ENCODE measurements at regions not wholly inside any gene's neighbourhood (a gene's known extent, or its start where the extent isn't known, plus 50 kb on each side); places are given as distances from the start of the nearest gene placed in this dataset.

- intact Hi-C loops (cut with DNase I), result no loop called here
- TF ChIP-seq, protein P1, sequence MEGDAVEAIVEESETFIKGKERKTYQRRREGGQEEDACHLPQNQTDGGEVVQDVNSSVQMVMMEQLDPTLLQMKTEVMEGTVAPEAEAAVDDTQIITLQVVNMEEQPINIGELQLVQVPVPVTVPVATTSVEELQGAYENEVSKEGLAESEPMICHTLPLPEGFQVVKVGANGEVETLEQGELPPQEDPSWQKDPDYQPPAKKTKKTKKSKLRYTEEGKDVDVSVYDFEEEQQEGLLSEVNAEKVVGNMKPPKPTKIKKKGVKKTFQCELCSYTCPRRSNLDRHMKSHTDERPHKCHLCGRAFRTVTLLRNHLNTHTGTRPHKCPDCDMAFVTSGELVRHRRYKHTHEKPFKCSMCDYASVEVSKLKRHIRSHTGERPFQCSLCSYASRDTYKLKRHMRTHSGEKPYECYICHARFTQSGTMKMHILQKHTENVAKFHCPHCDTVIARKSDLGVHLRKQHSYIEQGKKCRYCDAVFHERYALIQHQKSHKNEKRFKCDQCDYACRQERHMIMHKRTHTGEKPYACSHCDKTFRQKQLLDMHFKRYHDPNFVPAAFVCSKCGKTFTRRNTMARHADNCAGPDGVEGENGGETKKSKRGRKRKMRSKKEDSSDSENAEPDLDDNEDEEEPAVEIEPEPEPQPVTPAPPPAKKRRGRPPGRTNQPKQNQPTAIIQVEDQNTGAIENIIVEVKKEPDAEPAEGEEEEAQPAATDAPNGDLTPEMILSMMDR (IDR thresholded peaks at IDR 0.05), result no peak
- Histone ChIP-seq H3K27me3 (ENCODE audit: insufficient read depth in 3 of 3, low read length in 2 of 3) (no peaks in the 10 kb centered on the region), H3K36me3 (ENCODE audit: insufficient read depth in 1 of 2, low read depth in 1 of 2) (no peaks in the 10 kb centered on the region), H3K4me3 (no peak overlapping the region), H3K9me3 (no peaks in the 10 kb centered on the region), H3K27ac (no peak overlapping the region), H3K4me1 (no peaks in the 10 kb centered on the region)
- no peak for ATAC-seq
- DNase-seq, result no peak
Measured at GRCh38 chr13:82947683-82948082, 934.6 kb downstream of the SLITRK1 start.

GRCh38 chr13:82947191-82947621, 935.1 kb downstream of the SLITRK1 start:
- DNase-seq (no peak), ATAC-seq (no peak)
- Histone ChIP-seq H3K4me3 (no peak overlapping the region), H3K4me1 (no peaks in the 10 kb centered on the region), H3K36me3 (ENCODE audit: insufficient read depth in 1 of 2, low read depth in 1 of 2) (no peaks in the 10 kb centered on the region), H3K27me3 (ENCODE audit: insufficient read depth in 3 of 3, low read length in 2 of 3) (no peaks in the 10 kb centered on the region), H3K9me3 (no peaks in the 10 kb centered on the region), H3K27ac (no peak overlapping the region)
- 55 to 60% (median 60%) methylated on average over 2 of the region's 2 CpGs for WGBS, 3 donors
- TF ChIP-seq, protein P1 (IDR thresholded peaks at IDR 0.05), result no peak
- intact Hi-C loops (cut with DNase I), result no loop called here

- Histone ChIP-seq H3K9me3 (peaks cover 2% of the 10 kb centered on the region), H3K36me3 (ENCODE audit: insufficient read depth in 1 of 2, low read depth in 1 of 2) (no peaks in the 10 kb centered on the region), H3K4me1 (no peaks in the 10 kb centered on the region), H3K27me3 (ENCODE audit: insufficient read depth in 3 of 3, low read length in 2 of 3) (no peaks in the 10 kb centered on the region), H3K4me3 (no peak overlapping the region), H3K27ac (no peak overlapping the region)
- ATAC-seq (no peak), DNase-seq (no peak)
- TF ChIP-seq, protein P1 (IDR thresholded peaks at IDR 0.05), result no peak
- intact Hi-C loops (cut with DNase I), result no loop called here
- 89 to 94% (median 92%) methylated on average over 6 of the region's 6 CpGs for WGBS, 3 donors
Measured at GRCh38 chr13:82938644-82939043, 943.6 kb downstream of the SLITRK1 start.

DNA sequence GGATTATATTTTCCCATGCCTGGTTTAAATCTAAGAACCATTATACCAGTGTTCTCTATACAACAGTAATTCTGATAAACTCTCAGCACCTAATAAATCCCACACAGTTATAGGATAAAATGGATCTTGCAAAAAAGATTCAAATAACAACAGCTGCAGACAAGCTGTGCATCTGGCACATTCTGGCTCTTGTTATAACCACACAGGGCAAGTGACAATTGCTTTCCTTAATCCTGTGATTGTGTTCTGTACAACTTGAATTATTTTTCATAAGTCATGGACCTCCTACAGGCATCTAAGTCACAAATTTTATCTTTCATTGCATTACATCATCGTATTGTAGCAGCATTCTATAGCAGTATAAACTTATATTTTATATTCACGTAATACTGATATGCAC, 948.3 kb downstream of the SLITRK1 start:
- no peaks in the 10 kb centered on the region for H3K36me3 ChIP-seq (ENCODE audit: insufficient read depth in 1 of 2, low read depth in 1 of 2)
- TF ChIP-seq, protein P1 (IDR thresholded peaks at IDR 0.05), result no peak
- no peaks in the 10 kb centered on the region for H3K27me3 ChIP-seq (ENCODE audit: insufficient read depth in 3 of 3, low read length in 2 of 3)
- 25 to 30% (median 27%) methylated on average over 2 of the region's 2 CpGs for WGBS, 3 donors
- no peak for ATAC-seq
- no peak for DNase-seq
- intact Hi-C loops (cut with DNase I), result no loop called here
- H3K9me3 ChIP-seq, result no peaks in the 10 kb centered on the region
- H3K27ac ChIP-seq, result no peak overlapping the region
- H3K4me1 ChIP-seq, result no peaks in the 10 kb centered on the region
- no peak overlapping the region for H3K4me3 ChIP-seq

DNA sequence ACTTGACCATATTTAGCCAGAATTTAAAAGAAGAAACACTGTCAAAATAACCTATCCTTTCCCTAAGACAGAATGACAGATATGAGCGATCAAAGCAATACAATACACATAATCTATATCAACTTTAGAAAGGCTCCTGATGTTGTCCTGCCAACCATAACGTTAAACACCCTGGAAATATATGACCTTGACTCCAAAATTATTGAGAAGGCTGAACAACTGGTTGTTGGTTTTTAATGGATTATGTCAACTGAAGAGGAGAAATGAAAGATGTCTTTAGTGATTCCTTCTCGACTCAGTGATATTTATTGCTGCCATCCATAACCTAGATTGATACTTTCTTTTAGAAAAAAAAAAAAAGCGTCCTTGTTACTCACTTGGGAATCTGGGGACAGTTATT, 957.2 kb downstream of the SLITRK1 start:
- 56 to 70% (median 70%) methylated on average over 4 of the region's 4 CpGs for WGBS, 3 donors
- no peak overlapping the region for H3K27ac ChIP-seq
- no peaks in the 10 kb centered on the region for H3K36me3 ChIP-seq (ENCODE audit: insufficient read depth in 1 of 2, low read depth in 1 of 2)
- intact Hi-C loops (cut with DNase I), result no loop called here
- ATAC-seq (no peak), DNase-seq (no peak)
- H3K27me3 ChIP-seq (ENCODE audit: insufficient read depth in 3 of 3, low read length in 2 of 3), result no peaks in the 10 kb centered on the region
- no peaks in the 10 kb centered on the region for H3K4me1 ChIP-seq
- TF ChIP-seq, protein P1 (IDR thresholded peaks at IDR 0.05), result no peak
- H3K4me3 ChIP-seq, result no peak overlapping the region
- H3K9me3 ChIP-seq, result no peaks in the 10 kb centered on the region
